Gastroesophageal sphincter (tissue), 4 donors: ENCODE measurements at regions not wholly inside any gene's neighbourhood (a gene's known extent, or its start where the extent isn't known, plus 50 kb on each side); places are given as distances from the start of the nearest gene placed in this dataset.

ENCODE experiments used
- ATAC-seq: fragments of 150-250 bp; one replicate; pipeline ENCODE4 v1.9.1; 2016; ENCODE audit warnings: mild to moderate bottlenecking, moderate library complexity
- H3K27ac ChIP-seq, 4 donors: fragments of 200-600 bp; sonication (generic) in 3 of 4; 1 replicate in 3 of 4; 2 replicates in 1 of 4; pipeline ENCODE4 v1.5.1; 2016 to 2019
- H3K27me3 ChIP-seq: fragments of 200-600 bp; sonication (generic); one replicate; pipeline ENCODE4 v1.5.1; 2019
- H3K36me3 ChIP-seq, 2 donors: fragments of 200-600 bp; sonication (generic); one replicate each; pipeline ENCODE4 v1.5.1; 2019; ENCODE audit warnings: control low read depth in 1 of 2
- H3K4me1 ChIP-seq, 3 donors: fragments of 200-600 bp; sonication (generic); 1 replicate in 2 of 3; 2 replicates in 1 of 3; pipeline ENCODE4 v1.5.1; 2016 to 2019; ENCODE audit warnings: control low read depth in 2 of 3
- H3K4me3 ChIP-seq, 2 donors: fragments of 200-600 bp; sonication (generic); one replicate each; pipeline ENCODE4 v1.5.1; 2019; ENCODE audit warnings: mild to moderate bottlenecking in 1 of 2, moderate library complexity in 1 of 2
- H3K9me3 ChIP-seq, 3 donors: fragments of 200-600 bp; sonication (generic); one replicate each; pipeline ENCODE4 v1.5.1; 2017 to 2019; ENCODE audit warnings: control low read depth in 2 of 3
- EP300 ChIP-seq: sonication (generic); formaldehyde crosslinking; IDR thresholded peaks from one replicate; pipeline ENCODE4 v1.6.1; 2017; ENCODE audit warnings: antibody characterized with exemption, mild to moderate bottlenecking
- POLR2A ChIP-seq, 2 donors: fragments of 450-650 bp; IDR thresholded peaks; one replicate each; pipeline ENCODE4 v1.6.1; 2017; ENCODE audit warnings: antibody characterized with exemption in 2 of 2, mild to moderate bottlenecking in 2 of 2, moderate library complexity in 1 of 2
- POLR2AphosphoS5 ChIP-seq: sonication (generic); formaldehyde crosslinking; IDR thresholded peaks from one replicate; pipeline ENCODE4 v1.6.1; 2017; ENCODE audit warnings: antibody characterized with exemption
- WGBS, 2 donors: methylation state at CpG; one replicate each; pipeline ENCODE4 v1.1.5; 2018; ENCODE audit warnings: low coverage in 1 of 2; 5-methylcytosine and 5-hydroxymethylcytosine counted together
- TF ChIP-seq, protein P1 (sequence below), 4 experiments: fragments of 200-600 bp in 2 of 4; fragments of 450-650 bp in 2 of 4; sonication (generic) in 1 of 4; IDR thresholded peaks; one replicate each; pipeline ENCODE4 v1.5.1; 2017 to 2019; ENCODE audit warnings: antibody characterized with exemption in 4 of 4, mild to moderate bottlenecking in 2 of 4, moderate library complexity in 2 of 4

DNA sequence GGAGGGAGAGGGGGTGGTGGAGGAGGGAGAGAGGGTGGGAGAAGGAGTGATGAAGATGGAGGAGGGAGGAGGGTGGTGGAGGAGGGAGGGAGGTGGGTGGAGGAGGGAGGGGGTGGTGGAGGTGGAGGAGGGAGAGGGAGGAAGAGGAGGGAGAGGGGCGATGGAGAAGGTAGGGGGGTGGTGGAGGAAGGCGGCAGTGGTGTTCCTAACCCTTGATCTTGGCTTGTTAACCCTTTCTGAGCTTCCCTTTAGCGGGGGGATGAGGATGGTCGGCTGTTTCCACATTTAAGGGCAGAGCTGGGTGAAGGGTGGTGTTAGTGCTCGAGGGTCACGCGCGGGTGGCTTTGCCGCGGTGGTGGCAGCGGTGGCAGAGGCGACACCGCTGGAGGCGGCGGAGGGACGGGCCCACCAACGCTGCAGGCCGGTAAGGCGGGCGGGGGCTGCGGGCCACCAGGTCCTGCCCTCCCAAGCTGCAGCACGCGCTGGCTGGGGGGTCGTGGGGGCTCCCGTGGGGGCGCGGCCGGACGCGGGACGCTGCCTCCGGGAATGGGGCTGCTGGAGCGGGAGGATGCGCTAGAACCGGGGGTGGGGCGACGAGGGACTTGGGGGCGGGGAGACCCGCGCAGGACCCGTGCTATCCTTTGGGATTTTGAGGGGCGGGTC, 156.3 kb downstream of the PTPN11 start:
- no peaks in the 10 kb centered on the region for H3K36me3 ChIP-seq
- TF ChIP-seq POLR2A (IDR thresholded peaks at IDR 0.05) (no peak), POLR2AphosphoS5 (no peak), EP300 (no peak)
- TF ChIP-seq, protein P1, sequence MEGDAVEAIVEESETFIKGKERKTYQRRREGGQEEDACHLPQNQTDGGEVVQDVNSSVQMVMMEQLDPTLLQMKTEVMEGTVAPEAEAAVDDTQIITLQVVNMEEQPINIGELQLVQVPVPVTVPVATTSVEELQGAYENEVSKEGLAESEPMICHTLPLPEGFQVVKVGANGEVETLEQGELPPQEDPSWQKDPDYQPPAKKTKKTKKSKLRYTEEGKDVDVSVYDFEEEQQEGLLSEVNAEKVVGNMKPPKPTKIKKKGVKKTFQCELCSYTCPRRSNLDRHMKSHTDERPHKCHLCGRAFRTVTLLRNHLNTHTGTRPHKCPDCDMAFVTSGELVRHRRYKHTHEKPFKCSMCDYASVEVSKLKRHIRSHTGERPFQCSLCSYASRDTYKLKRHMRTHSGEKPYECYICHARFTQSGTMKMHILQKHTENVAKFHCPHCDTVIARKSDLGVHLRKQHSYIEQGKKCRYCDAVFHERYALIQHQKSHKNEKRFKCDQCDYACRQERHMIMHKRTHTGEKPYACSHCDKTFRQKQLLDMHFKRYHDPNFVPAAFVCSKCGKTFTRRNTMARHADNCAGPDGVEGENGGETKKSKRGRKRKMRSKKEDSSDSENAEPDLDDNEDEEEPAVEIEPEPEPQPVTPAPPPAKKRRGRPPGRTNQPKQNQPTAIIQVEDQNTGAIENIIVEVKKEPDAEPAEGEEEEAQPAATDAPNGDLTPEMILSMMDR (IDR thresholded peaks at IDR 0.05), result no peak
- no peak for ATAC-seq
- peaks cover 73% of the 10 kb centered on the region for H3K27me3 ChIP-seq
- no peak overlapping the region for H3K4me3 ChIP-seq
- H3K9me3 ChIP-seq, result no peaks in the 10 kb centered on the region
- H3K27ac ChIP-seq, result no peak overlapping the region
- H3K4me1 ChIP-seq, result peaks cover 0 to 6% (median 0%) of the 10 kb centered on the region in 3 donors
- 0 to 1% methylated on average over 8 to 11 of the region's 42 CpGs for WGBS, 2 donors

DNA sequence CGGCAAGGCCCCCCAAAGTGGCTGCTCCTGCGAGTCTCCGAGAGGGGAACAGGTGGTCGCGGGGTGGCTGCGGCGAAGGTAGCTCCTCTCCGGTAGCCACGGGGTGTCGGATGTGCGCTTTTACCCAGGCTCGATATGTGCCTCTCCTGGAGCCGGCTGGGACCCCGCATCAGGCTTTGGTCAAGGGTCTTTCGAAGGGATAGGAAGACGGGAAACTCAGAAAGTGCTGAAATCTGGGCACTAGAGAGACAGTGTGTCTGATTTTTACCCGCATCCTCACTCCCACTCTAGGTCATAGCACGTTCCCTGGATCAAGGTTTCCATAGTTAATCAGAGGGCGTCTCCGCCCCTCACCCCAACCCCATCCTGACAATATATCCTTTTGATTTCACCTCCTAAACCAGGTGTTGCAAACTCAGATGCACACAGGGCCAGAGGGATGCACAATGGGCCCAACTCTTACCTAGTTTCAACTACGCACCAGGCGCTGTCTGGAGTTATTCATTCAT, 156.9 kb downstream of the PTPN11 start:
- Histone ChIP-seq H3K27ac (no peak overlapping the region), H3K4me3 (no peak overlapping the region), H3K36me3 (no peaks in the 10 kb centered on the region), H3K4me1 (peaks cover 0 to 6% (median 0%) of the 10 kb centered on the region in 3 donors), H3K27me3 (peaks cover 74% of the 10 kb centered on the region), H3K9me3 (no peaks in the 10 kb centered on the region)
- no peak for ATAC-seq
- 6 to 24% methylated on average over 5 to 7 of the region's 22 CpGs for WGBS, 2 donors
- TF ChIP-seq, protein P1 (IDR thresholded peaks at IDR 0.05), result no peak
- TF ChIP-seq POLR2AphosphoS5, result no peak
- TF ChIP-seq EP300, result no peak
- TF ChIP-seq POLR2A (IDR thresholded peaks at IDR 0.05), result no peak

DNA sequence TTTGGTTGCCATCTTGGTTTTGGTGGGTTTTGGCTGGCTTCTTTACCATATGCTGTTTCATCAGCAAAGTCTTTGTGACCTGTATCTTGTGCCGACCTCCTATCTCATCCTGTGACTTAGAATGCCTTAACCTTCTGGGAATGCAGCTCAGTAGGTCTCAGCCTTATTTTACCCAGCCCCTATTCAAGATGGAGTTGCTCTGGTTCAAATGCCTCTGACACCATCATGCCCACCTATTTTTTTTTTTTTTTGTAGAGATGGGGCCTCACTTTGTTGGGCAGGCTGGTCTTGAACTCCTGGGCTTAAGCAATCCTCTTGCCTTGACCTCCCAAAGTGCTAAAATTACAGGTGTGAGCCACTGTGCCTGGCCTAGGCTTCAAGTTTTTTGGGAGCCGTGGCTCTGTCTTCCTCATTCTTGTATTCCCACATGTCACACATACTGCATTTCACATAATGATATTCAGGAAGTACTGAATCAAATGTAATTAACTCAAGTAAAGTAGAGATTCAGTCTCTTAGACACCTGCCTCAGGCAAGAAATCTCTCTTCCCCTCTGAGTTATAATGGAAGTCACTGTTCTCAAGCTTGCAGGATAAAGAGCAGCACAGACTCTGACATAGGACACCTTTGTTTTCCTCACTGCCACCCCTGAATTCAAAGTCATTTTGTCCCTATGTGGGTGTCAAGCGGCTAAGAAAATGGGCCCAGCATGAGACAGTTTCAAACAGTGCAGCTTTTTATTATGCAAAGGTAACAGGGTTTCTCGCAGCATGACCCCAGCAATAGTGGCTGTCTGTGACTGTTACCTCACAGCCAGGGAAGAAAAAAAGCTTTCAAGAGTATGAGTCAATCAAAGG, 159.0 kb downstream of the PTPN11 start:
- 22 to 33% methylated on average over 4 of the region's 4 CpGs for whole genome bisulfite sequencing, 2 donors
- Histone ChIP-seq H3K4me1 (peaks cover 0 to 6% (median 0%) of the 10 kb centered on the region in 3 donors), H3K27me3 (peaks cover 69% of the 10 kb centered on the region), H3K36me3 (no peaks in the 10 kb centered on the region), H3K9me3 (no peaks in the 10 kb centered on the region), H3K4me3 (no peak overlapping the region), H3K27ac (no peak overlapping the region)
- TF ChIP-seq, protein P1 (IDR thresholded peaks at IDR 0.05), result no peak
- TF ChIP-seq POLR2A (IDR thresholded peaks at IDR 0.05), result no peak
- TF ChIP-seq POLR2AphosphoS5, result no peak
- no peak for TF ChIP-seq EP300
- no peak for ATAC-seq

DNA sequence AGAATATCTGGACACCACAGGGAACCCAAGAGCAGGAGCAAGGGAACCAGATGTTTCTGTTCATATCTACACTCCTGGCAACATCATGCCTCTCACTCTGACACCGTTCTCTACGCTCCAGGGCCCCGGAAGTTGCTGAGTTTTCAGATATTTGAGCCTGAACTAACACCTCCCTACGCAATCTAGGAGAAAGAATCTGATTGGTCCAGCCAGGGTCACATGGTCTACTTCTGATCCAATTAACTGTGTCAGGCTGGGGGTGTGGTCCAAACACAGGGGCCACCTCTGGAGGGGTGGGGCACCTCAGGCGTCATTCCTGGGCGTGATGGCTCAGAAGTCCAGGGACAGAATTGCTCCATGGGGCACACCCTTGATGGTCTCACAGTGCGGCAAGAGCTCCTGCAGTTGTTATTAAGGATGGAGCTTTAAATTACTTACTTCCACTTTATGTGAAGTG, 165.5 kb downstream of the PTPN11 start:
- Histone ChIP-seq H3K4me3 (no peak overlapping the region), H3K27me3 (peaks cover 31% of the 10 kb centered on the region), H3K9me3 (no peaks in the 10 kb centered on the region), H3K36me3 (no peaks in the 10 kb centered on the region), H3K27ac (no peak overlapping the region), H3K4me1 (no peaks in the 10 kb centered on the region)
- WGBS, 2 donors, result 50% methylated on average over 7 of the region's 7 CpGs; no CpG with 5 or more reads in 1 of the 2 donors
- TF ChIP-seq, protein P1 (IDR thresholded peaks at IDR 0.05), result no peak
- no peak for TF ChIP-seq POLR2A (IDR thresholded peaks at IDR 0.05)
- TF ChIP-seq POLR2AphosphoS5, result no peak
- TF ChIP-seq EP300, result no peak
- ATAC-seq, result no peak
